ENCODE measurements at regions not wholly inside any gene's neighbourhood (a gene's known extent, or its start where the extent isn't known, plus 50 kb on each side); places are given as distances from the start of the nearest gene placed in this dataset.

DNA sequence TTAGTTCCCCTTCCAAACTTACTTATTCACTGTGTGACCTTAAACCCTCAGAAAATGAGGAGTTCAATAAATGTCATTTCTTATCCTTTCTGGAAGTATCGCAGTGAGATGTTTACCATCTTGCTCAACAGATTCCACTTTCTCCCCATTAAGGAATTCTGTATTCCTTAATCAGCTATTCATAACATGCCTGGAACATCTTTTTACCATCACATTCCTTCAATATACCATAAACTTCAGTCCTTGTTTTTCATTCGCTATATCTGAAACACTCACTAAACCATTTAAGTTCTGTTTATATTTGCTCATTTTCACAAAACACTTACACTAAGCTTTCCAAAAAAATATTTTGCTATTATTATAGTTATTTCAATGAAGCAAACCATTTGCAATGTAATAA lies 1158.6 kb downstream of the CDH12 start:
- no peak for DNase-seq

DNA sequence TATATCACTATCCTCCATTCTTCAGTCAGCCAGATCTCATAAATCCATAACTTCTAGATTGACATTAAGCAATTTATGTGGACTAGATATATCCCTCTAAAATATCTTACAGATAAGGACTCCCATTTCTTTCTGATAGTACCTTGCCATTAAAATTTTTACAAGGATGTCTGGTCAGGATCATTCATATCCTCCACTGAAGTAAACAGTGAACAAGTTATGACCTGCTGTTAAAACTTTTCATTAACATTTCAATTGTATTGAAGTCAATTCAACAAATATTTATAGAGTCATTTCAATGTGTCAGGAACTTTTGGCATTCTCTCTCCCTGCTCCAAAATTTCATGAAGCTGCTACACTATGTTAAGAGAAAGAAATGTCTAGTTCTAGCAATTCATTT lies 1159.6 kb downstream of the CDH12 start:
- DNase-seq = no peak

DNA sequence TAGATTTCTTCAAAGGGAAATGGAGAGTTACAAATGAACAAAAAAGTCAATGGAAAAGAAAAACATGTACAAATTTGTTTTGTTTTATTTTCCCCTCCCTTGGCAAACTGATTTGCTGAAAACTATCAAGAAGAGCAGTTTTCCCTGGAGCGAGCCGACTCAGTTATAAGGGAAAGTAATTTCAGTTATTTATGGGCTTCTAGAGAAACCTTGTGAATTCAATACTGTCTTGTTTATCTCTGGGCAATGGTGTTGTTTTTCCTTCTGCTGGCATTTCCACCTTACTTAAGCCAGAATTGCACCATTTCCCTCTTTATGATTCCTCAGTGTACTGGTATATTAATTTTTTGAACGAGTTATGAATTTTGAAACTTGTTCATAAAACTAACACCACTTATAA lies 1163.6 kb downstream of the CDH12 start:
- DNase-seq = no peak

DNA sequence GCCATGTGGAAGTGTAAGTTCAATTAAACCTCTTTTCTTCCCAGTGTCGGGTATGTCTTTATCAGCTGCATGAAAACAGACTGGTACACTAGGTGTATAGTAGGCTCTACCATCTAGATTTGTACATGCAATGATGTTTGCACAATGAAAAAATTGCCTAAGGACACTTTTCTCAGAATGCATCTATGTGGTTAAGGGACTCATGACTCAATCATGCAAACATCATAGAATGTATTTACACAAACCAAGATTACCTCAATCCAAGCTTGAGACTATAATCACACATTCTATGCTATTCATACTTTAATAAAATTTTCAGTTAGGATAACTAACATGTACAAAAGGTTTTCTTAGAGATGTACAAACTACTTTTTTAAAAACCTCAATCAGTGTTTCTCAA lies 1164.5 kb downstream of the CDH12 start:
- no peak for DNase-seq

DNA sequence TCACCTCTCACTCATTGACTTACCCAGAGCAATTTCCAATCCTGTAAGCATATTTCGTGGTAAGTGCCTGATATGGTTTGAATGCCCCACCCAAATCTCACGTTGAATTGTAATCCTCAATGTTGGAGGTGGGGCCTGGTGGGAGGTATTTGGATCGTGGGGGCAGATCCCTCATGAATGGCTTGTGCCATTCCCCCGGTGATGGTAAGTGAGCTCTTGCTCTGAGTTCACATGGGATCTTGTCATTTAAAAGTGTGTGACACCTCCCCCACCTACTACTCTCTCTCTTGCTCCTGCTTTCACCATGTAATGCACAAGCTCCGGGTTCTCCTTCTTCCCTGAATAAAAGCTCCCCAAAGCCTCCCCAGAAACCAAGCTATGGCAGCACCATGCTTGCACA lies 1165.5 kb downstream of the CDH12 start:
- no peak for DNase-seq

DNA sequence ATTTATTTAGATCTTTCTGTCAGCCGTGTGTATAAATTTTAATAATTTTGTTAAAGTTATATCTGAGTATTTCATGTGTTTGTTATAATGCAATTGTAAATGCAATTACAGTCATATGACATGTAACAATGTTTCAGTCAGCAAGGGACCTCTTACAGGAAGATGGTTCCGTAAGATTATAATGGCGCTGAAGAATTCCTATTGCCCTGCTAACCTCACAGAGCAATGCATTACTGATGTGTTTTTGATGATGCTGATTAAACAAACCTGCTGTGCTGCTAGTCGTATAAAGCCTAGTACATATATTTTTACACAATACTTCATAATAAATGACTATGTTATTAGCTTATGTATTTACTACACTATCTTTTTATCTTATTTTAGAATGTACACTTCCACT lies 1166.4 kb downstream of the CDH12 start:
- no peak for DNase-seq

DNA sequence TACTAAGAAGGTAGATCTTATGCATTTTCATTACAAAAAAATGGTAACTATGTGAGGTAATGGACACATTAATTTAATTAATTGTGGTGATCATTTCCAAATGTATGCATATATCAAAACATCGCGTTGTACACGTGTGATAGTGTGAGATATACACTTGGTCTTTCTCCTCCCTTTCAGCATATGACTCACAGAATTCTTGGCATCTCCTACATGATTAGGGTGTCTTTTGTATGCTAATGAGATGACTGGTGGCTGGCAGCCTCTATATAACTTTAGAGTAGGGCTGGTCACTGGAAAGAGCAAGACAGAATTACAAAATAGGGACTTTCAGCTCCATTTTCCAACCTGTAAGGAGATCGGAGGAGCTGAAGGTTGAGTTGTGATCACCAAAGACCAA lies 1167.6 kb downstream of the CDH12 start:
- DNase-seq = no peak

DNA sequence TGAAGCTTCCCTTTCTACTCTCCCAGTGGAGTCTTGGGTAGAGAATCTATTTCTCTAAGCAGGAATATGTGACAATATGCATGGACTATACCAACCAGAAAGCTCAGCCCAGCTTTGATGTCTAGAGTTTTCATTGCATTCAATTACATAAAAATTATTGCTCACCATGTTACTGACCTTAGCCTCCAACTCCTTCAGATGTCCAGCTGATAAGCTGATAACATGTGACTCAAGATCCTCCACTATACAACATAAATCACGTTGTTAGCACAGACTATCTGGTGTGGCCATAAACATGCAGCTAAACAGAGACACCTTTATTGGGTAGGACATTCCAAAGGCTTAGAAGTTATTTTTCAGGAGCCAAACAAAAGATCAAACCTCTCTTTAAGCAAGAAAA lies 1168.2 kb downstream of the CDH12 start:
- DNase-seq = no peak

DNA sequence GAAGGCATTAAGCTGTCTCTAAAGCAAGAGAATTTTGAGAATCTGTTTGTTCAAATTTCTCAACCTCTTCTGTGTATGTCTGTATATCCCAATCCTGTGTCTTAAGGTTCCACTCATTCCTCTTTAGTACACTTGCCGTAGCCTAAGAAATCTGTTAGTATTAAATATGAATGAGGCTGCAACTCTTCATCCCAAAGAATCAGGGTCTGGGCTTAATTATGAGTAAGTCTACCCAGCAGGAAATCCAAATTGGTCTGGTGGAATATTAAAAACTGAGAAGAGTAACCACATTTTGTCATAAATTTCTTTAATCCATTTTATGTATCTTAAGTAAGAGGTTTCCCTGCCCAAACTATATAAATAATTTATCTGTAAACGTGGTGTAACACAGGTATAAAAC lies 1171.2 kb downstream of the CDH12 start:
- DNase-seq = no peak

DNA sequence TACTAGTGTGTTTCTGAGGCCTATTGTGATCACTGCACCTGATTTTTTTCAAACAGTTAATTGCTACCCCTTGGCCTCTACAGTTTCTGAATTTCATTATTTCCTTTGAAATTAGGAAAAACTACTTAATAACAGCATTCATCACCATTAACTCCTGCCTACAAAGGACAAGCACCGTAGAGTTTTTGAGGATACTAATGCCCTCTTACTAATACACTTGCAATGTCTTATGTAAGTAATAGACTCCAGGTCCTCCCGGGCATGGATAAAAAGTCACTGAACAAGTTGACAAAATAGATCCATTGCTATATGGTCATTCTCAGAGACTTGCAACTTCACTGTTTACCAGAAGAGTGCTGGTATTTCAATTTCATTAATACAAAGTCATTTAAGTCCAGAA lies 1172.5 kb downstream of the CDH12 start:
- no peak for DNase-seq

DNA sequence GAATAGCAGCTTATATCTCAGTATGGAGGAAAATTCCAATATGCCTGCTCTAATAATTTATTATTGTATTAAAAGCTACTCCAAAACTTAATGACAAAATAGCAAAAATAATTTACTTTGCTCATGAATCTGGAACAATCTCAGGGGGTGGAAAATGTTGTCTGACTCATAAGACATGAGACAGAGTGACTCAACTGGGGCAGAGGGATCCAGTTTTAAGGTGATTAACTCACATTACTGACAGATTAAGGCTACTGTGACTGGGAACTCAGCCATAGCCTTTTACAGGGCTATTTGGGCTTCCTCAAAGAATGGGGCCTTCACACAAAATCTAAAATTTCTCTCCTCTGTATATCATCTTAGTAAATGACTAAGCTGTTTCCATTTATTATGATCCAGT lies 1172.9 kb downstream of the CDH12 start:
- DNase-seq = no peak

DNA sequence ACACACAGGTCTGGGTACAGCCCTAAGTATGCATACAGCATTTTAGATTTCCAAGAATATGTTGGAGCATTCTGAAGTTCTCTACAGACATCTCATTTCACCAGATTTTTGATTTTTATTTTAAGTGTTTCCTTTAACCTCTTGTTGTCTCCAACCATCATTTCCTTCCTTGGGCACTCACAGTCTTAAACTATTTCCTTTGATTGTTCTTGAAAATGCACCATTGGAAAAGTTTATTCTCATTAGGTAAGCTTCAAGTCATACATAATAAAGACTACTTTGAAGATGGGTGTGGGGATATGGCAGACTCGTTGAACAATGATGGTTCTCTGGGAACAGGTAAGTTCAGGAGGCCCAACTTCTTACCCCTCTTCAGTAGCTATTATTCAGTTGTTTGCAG lies 1174.6 kb downstream of the CDH12 start:
- no peak for DNase-seq

DNA sequence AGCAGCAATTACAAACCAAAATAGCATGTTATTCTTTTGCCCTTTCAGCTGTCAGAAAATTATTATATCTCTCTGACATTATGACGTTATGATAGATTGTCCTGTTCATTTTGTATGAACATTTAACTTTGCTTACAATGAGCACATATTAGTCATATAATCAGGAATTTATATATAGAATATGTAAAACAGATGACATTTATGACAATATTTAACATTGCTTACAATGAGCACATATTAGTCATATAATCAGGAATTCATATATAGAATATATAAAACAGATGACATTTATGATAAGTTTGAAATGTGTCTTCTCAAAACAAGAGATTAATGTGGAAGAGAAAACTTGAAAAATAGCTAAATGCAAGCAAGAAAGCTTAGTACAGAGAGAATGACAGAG lies 1180.2 kb downstream of the CDH12 start:
- DNase-seq = no peak

DNA sequence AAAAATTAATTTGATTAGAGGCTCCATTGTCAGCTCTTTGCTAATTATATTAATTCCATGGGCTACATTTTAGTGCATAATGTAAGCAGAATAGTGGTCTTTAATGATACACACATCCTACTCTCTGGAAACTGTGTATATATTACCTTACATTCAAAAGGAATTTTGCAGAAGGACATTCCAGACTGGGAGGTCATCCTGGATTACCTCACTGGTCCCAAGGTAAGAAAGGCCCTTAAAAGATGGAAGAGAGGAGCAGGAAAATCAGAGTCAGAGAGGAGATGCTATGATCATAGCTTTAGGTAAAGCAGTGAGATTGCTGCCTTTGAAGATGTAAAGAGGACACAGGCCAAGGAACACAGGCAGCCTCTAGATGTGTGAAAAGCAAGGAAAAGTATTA lies 1180.8 kb downstream of the CDH12 start:
- DNase-seq = no peak

DNA sequence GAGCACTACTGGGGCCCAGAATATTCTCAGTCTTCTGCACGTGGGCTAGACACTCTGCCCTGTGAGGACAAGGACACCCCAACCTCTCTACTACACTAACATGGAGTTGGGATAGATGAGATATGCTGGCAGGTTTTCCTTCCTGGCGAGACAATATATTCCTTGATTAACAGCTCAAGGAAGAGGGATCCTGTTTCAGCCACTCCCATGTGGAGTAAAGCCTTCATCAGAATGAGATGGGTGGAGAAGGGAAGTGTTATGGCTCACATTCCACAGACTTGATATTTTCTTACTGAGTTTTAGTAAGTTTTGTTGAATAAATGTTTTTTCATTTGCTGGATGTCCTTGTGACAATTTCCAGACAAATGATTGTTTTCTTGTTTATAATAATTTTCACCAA lies 1187.6 kb downstream of the CDH12 start:
- DNase-seq = no peak

DNA sequence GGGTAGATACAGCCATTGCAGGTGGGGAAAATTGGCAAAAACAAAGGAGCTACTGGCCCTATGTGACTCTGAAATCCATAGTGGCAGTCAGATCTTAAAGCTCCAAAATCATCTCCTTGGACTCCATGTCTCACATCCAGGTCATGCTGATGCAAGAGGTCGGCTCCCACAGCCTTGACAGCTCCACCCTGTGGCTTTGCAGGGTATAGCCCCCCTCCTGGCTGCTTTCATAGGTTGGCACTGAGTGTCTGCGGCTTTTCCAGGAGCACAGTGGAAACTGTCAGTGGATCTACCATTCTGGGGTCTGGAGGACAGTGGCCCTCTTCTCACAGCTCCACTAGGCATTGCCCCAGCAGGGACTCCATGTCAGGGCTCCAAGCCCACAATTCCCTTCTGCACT lies 1190.1 kb downstream of the CDH12 start:
- DNase-seq = no peak

DNA sequence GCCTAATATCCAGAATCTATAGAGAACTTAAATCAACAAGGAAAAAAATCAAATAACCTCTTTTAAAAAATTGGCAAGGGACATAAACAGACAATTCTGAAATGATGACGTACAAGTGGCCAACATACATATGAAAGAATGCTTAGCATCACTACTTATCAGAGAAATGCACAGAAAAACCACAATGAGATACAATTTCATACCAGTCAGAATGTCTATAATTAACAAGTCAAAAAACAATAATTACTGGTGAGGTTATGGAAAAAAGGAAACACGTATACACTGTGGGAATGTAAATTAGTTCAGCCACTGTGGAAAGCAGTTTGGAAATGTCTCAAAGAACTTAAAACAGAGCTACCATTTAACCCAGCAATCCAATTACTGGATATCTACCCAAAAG lies 1192.0 kb downstream of the CDH12 start:
- no peak for DNase-seq

DNA sequence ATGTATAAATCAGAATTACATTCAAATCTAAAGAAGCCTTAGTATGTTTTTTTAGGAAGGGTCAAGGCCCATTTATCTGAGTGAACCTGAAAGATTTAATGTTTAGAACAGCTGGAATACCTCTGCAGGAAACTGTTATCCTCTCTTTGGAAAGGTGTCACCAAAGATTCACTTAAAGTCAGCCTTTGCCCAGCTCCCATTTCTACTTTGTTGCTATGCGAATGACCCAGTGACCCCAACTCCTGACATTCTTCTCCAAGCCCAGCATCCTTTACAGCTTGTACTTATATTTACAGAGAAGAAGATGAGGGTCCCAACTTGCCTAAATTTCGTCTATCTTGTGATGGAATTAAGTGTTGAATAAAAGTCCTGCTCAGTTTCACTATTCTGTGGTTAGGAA lies 1198.6 kb downstream of the CDH12 start:
- no peak for DNase-seq

DNA sequence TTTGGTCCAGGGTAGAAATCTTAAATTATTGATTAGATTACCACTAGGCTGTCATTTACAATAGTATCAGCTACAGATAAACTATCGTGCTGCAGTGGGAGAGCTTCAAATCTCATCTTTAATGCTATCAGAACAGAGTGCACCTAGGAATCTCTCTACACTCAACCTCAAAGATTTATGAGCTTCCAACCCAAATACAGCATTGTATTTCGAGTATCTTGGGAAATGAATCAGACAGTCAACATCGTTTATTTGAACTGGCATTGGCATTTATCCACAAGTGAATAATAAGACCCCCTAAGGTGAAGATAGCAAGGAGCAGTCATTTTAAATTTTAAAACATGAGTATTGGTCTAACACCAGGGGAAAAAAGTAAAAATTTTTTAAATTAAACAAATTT lies 1203.2 kb downstream of the CDH12 start:
- DNase-seq = no peak

DNA sequence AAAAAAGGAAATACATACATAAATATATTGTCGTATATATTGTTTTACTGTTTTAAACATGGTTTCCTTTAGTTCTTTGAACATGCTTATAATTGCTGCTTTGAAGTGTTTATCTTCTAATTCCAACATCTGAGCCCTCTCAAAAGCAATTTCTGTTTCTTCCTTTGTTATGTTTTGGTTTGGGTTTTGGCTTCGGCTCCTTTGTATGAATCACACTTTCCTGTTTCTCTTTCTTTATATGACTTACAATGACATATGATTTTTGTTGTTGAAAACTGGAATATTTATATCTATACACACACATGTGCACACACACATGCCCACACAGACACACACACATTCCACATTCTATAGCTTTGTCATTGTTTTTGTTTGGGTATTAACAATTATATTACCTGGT lies 1206.7 kb downstream of the CDH12 start:
- no peak for DNase-seq

DNA sequence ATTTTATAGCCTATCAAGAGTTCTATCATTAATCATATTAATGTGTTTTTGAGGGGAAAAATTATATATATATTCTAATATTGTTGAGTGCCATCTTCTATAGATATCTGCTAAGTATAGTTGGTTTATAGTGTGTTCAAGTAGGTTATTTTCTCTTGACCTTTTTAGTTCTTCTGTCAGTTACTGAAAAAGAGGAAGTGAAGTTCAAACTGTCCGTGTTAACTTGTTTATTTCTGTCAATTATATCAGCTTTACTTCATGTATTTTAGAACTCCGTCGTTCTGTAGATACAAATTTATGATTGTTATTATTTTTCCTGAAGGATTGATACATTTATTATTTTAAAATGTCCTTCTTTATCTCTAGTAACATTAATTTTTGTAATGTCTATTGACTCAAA lies 1209.1 kb downstream of the CDH12 start:
- DNase-seq = no peak

DNA sequence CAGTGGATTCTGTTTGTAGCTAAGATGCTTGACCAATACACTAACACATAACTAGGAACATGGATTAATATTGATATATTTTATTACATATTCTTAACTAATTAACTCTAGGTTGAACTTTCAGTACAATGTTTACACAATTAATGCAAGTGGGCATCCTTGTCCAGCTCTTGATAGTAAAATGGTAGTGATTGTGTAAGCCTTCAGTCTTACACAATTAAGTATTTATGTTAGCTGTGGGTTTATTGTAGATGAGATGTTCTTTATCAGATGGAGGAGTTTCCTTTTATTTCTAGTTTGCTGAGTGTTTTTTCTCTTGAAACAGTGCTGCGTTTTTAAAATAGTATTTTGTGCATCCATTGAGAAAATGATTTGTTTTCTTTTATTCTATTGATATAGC lies 1210.8 kb downstream of the CDH12 start:
- no peak for DNase-seq

DNA sequence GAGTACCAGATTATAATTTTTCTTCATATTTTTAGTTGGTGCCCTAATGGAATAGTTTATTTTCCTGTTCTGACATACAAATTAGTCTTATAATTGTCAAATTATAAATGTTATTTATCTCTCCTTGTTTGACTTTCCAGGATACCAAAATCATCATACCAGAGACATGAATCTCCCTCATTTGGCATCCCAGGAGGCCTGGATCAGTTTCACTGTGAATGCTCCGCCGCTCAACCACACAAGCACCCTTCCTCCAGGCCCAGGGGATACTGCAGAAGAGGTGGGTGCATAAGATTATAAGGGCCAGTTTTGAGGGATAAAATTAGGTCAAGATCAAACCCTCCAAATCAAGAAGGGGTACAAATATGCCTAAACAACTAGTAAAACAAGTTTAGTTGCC lies 1229.3 kb downstream of the CDH12 start:
- no peak for DNase-seq

DNA sequence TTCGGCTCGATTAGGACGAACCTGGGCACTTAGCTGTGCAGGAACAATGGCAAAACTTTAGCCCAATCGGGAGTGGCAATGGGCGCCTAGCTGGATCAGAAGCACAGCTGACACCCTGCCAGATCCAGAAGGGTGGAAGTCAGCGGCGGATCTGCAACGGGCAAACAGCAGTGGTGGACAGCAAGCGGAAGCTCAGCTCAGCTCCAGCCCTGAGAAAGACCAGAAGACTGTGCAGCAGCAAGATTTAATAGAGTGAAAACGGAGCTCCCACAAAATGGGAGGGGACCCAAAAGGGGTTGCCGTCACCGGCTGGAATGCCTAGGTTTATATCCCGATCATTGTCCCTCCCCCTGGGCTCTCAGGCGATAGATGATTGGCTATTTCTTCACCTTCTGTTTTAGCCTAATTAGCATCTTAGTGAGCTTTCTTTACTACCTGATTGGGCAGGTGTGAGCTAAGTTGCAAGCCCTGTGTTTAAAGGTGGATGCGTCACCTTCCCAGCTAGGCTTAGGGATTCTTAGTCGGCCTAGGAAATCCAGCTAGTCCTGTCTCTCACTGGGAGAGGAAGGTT lies 1237.9 kb downstream of the CDH12 start:
- DNase-seq = no peak

DNA sequence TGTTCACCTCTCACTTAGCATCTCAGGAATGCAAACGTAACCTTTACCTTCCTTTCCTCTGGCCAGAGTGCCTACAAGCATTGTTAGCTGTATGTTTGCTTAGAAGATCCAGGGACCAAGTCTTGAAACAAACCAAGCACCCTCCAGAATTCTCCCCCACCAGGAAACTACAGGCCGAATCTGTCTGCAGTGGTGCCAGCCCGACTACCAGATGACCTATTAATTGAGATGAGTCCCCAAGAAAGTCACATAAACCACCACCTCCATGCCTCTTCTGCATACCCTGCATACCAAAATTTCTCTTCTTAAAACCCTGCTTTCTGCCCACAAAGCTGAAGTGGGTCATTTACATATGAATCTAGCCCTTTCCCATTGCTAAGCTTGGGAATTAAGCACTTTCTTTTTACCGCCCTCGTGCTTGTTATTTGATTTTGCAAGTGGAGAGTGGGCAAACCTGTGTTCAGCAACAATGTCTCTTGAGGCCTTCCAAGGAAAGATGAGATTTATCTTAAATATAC lies 1239.1 kb downstream of the CDH12 start:
- DNase-seq = no peak

DNA sequence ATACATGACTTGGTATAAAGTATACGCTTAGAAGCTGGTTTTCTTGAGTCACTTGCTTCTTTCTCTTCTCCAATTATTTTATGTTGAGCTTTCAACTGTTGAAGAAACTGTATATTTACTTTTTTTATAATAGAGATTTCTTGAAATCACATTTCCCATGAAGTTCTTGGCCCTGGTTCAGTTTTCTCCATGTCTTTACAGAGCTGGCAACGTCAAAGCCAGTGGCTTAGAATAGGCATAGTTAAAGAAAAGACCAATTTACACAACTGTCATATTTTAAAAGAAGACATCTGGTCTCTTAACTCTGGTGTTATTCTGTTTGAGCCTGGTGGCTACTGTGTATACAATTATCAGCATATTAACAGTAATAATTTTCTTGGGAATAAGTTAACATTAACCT lies 1249.3 kb downstream of the CDH12 start:
- no peak for DNase-seq

All from DMS 273 treated with DMSO at 0.1 percent for 48 hours (cell line).